Stimulated activated CD4-positive, alpha-beta T cell treated with anti-CD3 and anti-CD28 coated beads, TNF-alpha, amount 100 ng/mL, for 4 hours (primary cell): ENCODE measurements at regions not wholly inside any gene's neighbourhood (a gene's known extent, or its start where the extent isn't known, plus 50 kb on each side); places are given as distances from the start of the nearest gene placed in this dataset.

Source experiments
- DNase-seq, 3 experiments: peaks; one replicate each; pipeline ENCODE4 v3.0.0-alpha.2; 2020; ENCODE audit warnings: low read depth in 3 of 3

DNA sequence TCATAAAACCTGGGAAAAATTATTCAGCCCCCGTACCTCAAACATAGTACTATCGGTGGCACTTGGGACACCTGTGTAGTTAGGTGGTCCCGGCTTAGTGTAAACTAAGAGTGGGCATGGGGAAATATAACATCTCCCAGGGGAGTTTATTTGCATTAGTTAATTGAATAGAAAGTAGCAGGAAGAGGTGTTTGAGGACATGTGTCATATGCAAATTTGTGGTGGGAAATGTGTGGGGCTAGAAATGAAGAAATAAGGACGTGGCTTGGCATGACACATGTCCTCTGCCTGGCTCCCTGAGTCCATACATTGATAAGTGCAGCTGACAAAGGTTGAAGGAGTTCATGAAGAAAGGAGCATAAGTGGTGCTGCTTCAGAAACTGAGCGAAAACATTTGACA lies 483.6 kb downstream of the SH2D1A start:
- no peak for DNase-seq

DNA sequence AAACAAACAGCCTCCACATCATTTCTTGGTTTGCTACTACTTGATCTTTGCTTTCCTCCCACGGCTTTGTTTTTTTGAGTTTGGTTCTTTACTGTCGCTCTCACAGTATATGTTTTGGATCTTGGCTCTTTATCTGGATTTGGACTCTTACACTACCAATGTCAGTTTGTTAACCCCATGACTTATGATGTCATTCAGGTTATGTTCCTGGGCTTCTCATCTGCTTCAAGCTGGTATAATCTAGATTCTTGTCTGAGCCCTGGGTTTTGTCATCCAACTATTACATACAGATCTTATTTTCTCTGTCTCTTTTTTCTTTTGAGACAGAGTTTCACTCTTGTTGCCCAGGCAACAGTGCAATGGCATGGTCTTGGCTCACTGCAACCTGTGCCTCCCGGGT lies 482.9 kb upstream of the TEX13C start:
- DNase-seq: no peak

DNA sequence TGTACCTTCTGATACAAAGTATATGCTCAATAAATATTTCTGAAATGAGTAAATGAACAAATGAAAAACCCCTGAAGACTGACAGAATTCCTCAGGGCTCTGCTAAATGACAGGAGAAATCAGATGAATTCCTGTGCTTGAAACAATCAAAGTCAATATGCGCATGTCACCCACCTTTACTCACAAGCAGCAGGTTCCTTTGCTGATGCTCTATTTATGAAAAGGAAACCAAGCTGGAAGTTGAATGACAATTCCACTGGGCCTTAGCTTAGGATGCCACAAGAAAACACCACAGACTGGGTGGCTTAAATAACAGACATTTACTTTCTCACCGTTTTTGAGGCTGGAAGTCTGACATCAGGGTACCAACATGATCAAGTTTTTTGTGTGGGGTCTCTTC lies 477.5 kb upstream of the TEX13C start:
- DNase-seq: no peak

DNA sequence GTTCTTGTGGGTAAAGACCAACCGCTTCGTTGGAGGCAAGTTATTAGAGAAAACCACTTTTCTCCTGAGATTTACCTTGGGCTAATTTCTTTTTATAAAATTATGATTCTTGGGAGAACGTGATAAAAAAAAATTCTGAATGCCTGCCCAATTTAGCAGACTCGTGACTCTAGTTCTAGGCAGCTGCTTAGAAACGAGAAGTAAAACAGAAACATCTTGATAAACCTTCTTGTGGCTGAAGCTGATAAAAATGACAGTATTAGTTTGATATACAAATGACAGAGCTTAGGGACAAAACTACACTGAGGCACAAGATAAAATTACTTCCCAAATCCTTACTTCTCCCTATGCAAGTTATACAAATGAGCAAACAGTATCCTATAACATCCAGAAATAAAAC lies 458.9 kb upstream of the TEX13C start:
- DNase-seq: no peak

DNA sequence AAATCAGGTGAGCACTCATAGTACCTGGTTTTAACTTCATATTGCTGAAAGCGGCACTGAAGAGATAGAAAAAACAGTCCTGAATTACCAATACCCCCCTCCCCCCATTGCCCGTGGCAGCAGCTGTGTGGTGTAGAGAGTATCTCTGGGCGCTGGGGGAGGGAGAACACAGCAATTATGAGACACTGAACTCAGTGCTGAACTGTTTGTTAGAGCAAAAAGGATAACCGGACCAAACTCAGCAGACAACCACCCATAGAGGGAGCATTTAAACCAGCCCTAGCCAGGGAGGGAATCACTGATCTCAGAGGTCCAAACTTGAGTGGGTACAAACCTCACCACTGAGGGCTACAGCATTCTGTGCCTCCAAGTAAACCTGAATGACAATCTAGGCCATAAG lies 457.4 kb upstream of the TEX13C start:
- DNase-seq: no peak

DNA sequence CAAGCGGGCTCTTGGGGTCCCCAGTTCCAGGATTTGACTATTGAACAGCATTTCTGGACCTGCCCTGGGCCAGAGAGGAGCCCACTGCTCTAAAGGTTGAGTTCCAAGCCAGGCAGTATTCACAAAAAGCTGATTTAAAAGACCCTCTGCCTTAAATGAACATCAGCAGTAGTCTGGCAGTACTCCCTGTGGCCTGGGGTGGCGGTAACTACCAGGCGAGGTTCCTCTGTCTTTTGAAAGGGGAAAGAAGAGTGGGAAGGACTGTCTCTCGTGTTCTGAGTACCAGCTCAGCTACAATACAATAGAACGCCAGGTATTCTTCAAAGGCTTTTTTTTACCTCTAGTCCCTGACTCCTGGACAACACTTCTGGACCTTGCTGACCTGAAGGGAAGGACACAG lies 456.4 kb upstream of the TEX13C start:
- no peak for DNase-seq

DNA sequence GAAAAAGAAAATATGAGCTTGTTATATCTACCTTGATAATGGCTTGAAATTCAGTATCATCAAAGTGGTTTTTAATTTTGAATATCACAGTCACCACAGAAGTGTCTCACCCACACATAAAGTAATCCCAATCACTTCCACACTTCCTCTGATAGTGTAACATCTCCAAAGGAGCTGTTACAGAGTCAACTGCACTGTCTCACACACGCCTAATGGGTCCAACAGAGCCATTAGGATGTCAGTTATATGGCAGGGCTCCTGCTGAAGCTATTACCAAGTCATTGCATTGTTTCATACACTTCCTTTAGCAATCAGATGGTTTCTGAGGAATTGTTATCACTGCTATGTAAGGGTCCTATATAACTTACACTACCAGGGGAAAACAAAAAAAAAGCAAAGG lies 432.1 kb upstream of the TEX13C start:
- DNase-seq: no peak

DNA sequence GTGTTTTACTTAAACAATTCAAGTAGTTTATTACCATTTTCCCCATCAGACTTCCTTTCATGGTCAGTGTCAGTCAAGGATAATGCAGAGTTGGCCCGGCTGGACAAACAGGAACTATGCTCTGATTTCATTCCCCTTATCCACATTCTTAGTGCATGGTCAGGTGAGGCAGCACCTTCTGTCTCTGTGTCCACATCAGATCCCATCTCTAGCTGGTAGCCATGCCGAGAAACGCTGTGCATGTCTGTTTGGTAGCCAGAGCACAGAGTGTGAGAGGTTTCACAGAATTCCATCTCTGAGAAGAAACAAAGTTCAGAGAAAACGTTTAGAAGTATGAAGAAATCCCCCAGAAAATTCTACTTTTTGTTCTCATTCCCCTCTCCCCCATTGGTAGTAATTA lies 423.7 kb upstream of the TEX13C start:
- DNase-seq: no peak

DNA sequence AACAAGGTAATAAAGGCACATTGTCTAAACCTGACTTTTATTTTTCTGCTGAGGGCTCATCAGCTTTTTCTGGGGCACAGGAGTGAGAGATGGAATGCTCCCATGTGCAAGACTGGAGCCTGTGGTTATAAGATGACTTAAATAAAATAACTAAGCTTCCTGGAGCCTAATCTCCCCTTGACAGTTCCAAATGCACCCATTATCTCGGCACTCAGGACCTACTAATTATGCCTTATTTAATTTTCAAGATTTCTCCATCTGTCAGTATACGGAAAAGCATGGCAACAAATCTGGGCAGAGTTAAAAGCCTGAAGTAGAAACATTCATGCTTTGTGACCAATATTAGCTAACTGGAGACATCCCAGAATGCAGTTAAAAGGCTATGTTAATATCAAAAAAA lies 416.7 kb upstream of the TEX13C start:
- DNase-seq: no peak

DNA sequence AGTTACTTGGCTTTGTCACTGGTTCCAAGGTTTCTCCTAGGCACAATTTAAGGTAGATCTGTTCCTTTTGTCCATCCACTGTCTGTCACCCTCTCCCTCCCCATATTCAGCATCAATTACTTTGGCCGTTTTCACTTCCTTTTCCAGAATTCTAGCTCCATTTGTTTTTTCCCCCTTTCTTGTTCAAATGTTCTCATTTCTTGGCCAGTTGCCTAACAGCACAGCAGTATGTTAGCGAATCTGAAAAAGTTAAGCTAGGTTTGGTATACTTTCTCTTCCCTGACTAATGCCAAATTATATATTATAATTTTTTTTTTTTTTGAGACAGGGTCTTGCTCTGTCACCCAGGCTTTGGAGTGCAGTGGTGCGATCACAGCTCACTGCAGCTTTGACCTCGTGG lies 409.1 kb upstream of the TEX13C start:
- no peak for DNase-seq

DNA sequence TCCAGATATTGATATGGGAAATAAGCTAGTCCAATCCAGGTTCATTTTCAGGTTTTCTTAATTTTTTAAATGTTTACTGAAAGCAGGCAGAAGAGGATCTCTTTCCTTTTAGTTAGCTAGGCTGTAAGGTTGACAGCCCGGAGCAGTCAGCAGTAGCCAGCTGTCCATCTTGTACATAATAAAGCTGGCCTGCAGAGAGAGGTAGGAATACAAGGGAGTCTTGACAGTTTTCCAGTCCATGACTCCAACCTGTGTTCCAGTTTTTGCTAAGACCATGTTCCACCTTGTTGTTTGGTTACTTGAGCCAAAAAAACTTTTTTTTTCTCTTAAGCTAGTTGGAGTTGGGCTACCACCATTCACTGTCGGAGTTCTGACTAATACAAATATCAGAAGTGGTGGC lies 402.7 kb upstream of the TEX13C start:
- no peak for DNase-seq

DNA sequence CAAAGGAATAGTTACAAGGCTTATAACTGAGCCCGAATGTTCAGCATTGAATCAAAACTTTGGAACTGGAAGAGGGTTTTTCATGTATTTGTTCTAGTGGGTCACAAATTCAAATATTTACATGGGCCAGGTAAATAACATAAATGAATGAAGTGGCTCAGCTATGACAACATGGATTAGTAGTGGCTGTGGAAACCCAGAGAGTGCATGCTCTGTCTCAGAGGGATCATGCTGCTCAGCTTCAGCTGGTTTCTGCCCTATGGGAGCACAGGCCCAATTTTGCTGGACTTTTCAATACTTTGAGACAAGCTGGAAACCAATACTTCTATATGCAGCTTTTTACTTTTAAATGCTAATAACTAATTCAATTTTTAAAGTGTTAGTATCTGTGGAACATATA lies 394.0 kb upstream of the TEX13C start:
- no peak for DNase-seq

DNA sequence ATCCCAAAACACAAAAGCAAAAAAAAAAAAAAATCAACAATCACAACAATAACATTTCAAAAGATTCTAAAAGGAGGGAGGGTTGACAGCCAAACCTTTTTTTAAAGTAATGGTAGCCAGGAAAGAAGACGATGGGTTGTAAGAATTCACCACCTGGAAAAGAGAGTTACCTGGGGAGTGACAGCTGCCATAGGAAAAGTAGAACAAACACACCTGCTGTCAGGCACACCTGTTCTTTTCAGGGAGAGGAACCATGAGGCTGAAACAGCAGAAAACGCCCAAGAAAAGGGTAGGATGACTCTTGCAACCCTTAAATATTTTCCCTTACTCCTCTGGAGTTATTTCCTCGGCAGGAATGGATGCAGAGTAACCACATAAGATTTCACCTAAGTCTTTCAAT lies 388.4 kb upstream of the TEX13C start:
- DNase-seq: no peak

DNA sequence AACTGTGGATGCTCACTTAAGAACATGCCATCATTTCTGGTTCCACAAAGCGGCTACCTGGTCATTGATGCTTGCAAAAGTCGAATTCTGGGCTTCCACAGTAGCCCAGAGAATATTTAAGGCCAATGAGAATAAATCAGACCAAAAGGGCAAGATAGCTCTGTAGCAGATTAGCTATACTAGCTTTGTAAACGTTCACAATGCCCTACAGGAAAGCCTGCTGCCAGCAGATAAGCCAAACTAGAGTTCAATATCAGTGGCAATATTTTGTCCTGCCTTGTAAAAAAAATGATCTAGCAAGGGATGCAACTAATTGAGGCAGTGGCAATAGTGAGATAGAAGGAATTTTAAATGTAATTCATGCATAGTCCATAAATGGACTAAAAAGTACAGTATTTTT lies 387.7 kb upstream of the TEX13C start:
- no peak for DNase-seq

DNA sequence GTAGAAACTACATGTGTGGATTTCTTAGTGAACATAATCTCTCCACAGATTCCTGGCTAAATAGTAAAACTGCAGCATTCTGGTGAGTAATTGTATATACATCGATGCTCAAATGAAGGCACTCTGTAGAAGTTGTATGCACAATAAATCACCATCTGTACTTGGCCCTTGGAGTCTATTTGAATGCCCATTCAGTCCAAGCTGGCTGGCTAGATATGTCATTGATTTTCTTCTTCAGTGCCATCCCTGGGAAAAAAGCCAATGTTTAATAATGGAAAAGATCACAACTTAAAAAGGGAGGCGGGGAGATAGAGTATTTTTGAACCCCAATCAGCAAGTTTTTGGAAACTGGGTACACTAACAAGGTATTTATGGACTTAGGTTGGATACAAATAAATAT lies 381.0 kb upstream of the TEX13C start:
- DNase-seq: no peak

DNA sequence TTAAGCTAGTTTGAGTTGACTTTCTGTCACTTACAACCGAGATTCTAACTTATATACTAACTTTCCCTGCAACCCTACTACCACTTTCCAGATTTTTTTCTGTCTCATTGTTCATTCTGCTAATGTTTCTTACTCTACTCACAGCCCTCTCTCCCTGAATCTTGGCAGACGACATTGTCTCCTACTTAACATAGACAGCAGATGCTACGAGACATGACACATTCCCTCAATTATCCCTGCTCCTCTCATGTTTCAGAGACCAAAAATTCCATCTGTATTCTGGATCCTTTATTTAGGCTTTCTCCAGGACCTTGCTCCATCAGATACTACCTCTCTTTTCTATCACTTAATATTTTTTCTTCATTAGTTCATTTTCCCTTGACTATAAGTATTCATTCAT lies 379.1 kb upstream of the TEX13C start:
- DNase-seq: no peak

DNA sequence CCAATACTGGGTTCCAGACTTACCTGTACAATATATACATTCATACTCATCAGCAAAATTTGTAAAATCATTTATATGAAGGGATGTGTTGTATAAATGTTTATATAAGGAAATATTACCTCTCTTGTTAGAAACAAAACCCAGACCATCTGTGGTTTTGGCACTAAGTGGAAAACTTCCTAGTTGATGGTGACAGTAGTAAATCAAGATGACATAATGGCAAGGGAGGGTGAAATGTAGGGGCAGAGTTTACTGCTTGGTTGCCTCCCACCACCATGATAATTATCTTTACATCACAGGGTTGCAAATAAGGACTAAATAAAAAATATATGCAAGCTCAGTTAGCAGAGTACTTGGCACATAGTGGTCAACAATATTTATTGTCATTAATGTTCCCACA lies 365.3 kb upstream of the TEX13C start:
- no peak for DNase-seq

DNA sequence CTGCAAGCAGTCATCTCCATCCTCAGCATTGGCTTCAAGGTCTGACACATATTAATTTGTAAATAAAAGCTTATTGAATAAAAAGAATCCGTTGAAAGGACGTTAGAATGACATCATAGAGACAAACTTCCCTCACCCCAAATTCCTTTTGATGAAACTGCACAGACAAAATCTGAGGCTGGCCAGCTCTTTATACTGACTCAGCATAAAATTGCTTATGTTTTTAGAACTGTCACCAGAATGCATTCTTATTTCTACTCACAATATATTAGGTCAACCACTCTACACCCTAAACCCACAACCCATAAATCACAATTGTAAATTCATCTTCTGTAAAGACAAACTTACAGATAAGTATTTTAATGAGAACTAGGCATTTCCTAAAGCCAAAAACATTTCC lies 359.2 kb upstream of the TEX13C start:
- no peak for DNase-seq

DNA sequence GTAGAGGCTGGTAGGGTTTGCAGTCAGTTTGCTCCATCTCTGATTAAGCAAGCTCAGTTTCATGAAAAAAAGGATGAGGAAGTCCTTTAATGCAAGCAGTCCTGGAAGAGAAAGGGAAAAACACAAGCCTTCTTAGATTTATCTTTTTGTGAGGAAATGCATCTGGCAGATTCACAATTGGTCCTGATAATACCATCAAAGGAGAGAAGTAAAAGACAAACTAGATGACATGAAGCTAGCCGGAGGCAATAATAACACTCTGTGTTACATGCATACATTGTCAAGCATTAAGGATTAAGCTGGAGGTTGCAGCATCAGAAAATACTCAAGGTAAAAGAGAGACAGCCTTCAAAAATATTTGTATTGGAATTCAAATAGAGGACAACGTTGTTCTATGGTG lies 356.0 kb upstream of the TEX13C start, which contains the start of gene TENM1:
Gene TENM1, minus strand, starts transcription at position 101 of the 400 bp plus-strand sequence.
- DNase-seq: no peak

DNA sequence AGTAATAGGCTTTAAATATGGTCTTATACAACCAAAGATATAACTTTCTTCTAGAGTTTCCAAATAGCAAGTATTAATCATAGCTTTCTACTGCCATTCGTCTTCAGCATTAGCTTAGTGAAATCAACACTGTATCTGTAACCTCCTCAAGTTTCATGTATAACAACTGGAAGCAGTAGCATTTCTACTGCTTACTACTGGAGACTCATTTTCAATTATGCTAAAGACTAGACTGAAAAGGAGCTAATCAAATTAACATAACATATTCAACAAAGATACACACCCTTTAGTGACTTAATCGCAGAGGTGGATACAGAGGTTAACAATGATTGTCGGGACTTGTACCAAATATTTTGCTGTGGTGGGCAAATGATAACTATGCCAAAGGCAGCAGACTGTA lies 344.2 kb upstream of the TEX13C start:
- no peak for DNase-seq

DNA sequence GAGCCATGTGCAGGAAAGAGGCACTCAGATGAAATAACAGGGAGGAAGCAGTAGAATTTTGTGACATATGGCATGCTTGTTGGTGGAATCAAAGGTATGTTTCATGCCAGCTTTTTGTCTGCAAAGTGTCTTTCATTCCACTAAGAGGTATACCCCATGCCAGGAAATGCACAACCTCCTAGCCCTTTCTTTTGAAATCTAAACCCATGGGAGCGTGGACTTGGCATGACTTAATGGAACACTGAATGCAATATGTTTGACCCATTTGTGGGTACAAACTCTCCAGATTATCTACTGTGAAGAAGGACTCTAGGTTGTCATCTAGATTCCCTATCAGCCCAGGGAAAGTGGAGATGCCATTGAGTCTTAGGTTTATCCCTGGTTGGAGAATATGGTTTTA lies 338.3 kb upstream of the TEX13C start:
- no peak for DNase-seq

DNA sequence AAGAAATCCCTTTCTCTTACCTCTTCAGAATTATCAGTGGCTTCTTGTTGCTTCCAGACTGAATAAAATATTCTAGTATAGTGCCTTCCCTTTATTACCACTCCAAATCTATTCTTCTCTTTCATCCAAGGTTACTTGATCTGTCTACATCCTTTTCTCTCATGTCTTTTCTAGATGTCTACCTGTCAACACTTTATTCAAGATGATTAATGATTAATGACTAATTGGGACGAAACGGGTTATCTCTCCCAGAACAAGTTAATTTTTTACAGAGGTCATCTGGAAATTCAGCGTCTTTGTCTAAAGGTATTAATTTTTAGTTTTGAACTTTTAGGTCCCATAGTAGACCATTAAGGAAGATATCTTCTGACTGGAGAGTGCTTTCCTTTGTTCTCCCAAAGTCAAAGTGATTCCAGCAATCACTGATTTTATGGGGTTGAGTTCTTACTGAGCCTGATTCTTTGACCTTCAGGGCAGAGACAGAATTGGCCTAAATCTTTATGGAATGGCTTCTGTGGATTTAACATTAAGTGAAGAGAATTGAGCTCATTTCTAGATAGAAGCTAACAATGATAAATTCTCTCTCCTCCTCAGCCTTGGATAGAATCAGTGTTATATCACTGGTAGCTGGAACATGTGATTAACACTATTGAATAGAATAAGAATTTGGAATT lies 335.4 kb upstream of the TEX13C start:
- no peak for DNase-seq

DNA sequence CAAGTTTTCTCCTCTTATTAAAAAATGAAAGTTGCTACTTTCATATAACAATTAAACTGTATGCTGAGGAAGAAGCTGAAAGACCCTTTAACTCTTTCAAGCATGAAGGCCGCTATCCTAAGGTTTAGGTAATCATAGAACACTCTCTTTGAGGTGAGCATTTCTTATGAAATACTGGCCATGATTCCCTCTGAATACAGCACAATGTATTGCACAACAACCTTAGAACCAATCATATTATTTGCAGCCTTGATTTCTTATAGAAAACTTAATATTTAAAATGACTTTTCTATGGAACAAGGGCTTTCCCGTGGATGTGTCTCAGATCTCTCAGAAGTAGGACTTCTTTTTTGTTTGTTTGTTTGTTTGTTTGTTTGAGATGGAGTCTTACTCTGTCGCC lies 333.4 kb upstream of the TEX13C start:
- DNase-seq: no peak

DNA sequence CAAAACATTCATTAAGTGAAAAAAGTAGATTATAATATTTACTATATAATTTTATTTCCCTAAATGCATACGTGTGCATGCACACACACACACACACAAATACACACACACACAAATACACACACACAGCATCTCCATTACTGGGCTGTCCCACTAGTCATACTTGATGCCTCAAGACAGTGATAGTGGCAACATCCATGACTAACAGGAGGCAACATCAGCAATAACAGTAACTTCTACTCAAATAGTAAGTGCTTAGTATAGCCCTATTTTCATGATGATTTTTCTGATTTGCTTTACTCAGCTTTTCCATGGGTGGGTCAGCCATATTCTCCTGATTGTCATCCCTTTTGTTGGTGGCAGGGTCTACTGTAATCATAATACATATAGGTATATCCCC lies 325.9 kb upstream of the TEX13C start:
- DNase-seq: no peak

DNA sequence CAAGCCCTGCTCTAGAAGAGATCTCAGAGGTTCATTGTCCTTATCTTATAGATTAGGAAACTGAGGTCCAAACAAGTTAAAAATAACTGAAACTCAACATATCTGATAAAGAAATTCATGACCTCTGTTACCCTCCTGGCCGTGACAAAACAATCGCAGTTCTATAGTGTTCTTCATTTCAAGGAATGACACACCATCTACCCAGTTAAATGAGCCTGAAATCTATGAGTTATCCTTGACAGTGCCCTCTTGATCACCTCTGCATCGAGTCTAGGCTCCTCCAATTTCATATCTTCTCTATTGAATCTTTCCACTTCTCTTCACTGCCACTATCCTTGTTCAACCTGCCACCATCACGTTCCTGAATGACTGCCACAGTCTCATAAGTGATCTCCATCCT lies 325.3 kb upstream of the TEX13C start:
- DNase-seq: no peak
